Tibial artery (tissue), 4 donors: ENCODE measurements at regions not wholly inside any gene's neighbourhood (a gene's known extent, or its start where the extent isn't known, plus 50 kb on each side); places are given as distances from the start of the nearest gene placed in this dataset.

Source experiments
- DNase-seq, 2 donors: peaks; one replicate each; pipeline ENCODE4 v3.0.0-alpha.2; 2019
- H3K27ac ChIP-seq, 2 donors: fragments of 200-600 bp; sonication (generic) in 1 of 2; 1 replicate in 1 of 2; 2 replicates in 1 of 2; pipeline ENCODE4 v1.5.1; 2018 to 2019; ENCODE audit warnings: mild to moderate bottlenecking in 1 of 2
- H3K27me3 ChIP-seq, 2 donors: fragments of 200-600 bp; sonication (generic) in 1 of 2; one replicate each; pipeline versions ENCODE4 v1.5.1 to v1.6.0; 2016 to 2019
- H3K36me3 ChIP-seq, 3 donors: fragments of 200-600 bp; sonication (generic) in 2 of 3; one replicate each; pipeline ENCODE4 v1.5.1; 2016 to 2019; ENCODE audit warnings: mild to moderate bottlenecking in 2 of 3
- H3K4me1 ChIP-seq, 4 donors: fragments of 200-600 bp; sonication (generic) in 2 of 4; 1 replicate in 3 of 4; 2 replicates in 1 of 4; pipeline ENCODE4 v1.5.1; 2016 to 2019
- H3K4me3 ChIP-seq, 2 donors: fragments of 200-600 bp; sonication (generic) in 1 of 2; 1 replicate in 1 of 2; 2 replicates in 1 of 2; pipeline ENCODE4 v1.5.1; 2018 to 2019; ENCODE audit warnings: mild to moderate bottlenecking in 2 of 2
- H3K9me3 ChIP-seq, 3 donors: fragments of 200-600 bp; sonication (generic) in 1 of 3; one replicate each; pipeline ENCODE4 v1.5.1; 2016 to 2019
- CTCF ChIP-seq, 2 experiments: fragments of 200-600 bp in 1 of 2; fragments of 450-650 bp in 1 of 2; IDR thresholded peaks; one replicate each; pipeline ENCODE4 v1.5.1; 2017 to 2019; ENCODE audit warnings: antibody characterized with exemption in 2 of 2, mild to moderate bottlenecking in 1 of 2, moderate library complexity in 1 of 2
- intact Hi-C: fragments of 100-400 bp; cut with DNase I; formaldehyde crosslinking; loops from one replicate; pipeline ENCODE4 v1.15.0; 2023; ENCODE audit warnings: low total_unique reads

- DNase-seq, result no peak
- Histone ChIP-seq H3K27ac (no peak overlapping the region), H3K4me1 (no peaks in the 10 kb centered on the region), H3K36me3 (no peaks in the 10 kb centered on the region), H3K9me3 (no peaks in the 10 kb centered on the region), H3K4me3 (no peak overlapping the region), H3K27me3 (peaks cover 0 to 9% of the 10 kb centered on the region in 2 donors)
- intact Hi-C loops, result no loop called here
- TF ChIP-seq CTCF (IDR thresholded peaks at IDR 0.05), result no peak
These were observed 117.9 kb downstream of the SLC30A10 start for GRCh38 chr1:219810451-219810850.

- intact Hi-C loops, result no loop called here
- H3K9me3 ChIP-seq, result no peaks in the 10 kb centered on the region
- peaks cover 0 to 9% of the 10 kb centered on the region in 2 donors for H3K27me3 ChIP-seq
- DNase-seq, result no peak
- H3K27ac ChIP-seq, result no peak overlapping the region
- no peak for TF ChIP-seq CTCF (IDR thresholded peaks at IDR 0.05)
- no peaks in the 10 kb centered on the region for H3K4me1 ChIP-seq
- no peaks in the 10 kb centered on the region for H3K36me3 ChIP-seq
- H3K4me3 ChIP-seq, result no peak overlapping the region
These were observed 119.6 kb downstream of the SLC30A10 start for GRCh38 chr1:219808790-219809189.

- no peak for TF ChIP-seq CTCF (IDR thresholded peaks at IDR 0.05)
- intact Hi-C loops, result no loop called here
These were observed 121.7 kb downstream of the SLC30A10 start for GRCh38 chr1:219806642-219807041.

GRCh38 chr1:219806020-219806419 lies 122.3 kb downstream of the SLC30A10 start:
- DNase-seq, result no peak
- H3K4me1 ChIP-seq, result no peaks in the 10 kb centered on the region
- no peaks in the 10 kb centered on the region for H3K36me3 ChIP-seq
- no peak overlapping the region for H3K4me3 ChIP-seq
- H3K9me3 ChIP-seq, result no peaks in the 10 kb centered on the region
- TF ChIP-seq CTCF (IDR thresholded peaks at IDR 0.05), result no peak
- peaks cover 0 to 6% of the 10 kb centered on the region in 2 donors for H3K27me3 ChIP-seq
- intact Hi-C loops, result no loop called here
- no peak overlapping the region for H3K27ac ChIP-seq

More at GRCh38 chr1:219806642-219807041, 121.7 kb downstream of the SLC30A10 start:
- H3K27ac ChIP-seq, result no peak overlapping the region
- no peaks in the 10 kb centered on the region for H3K9me3 ChIP-seq
- H3K27me3 ChIP-seq, result peaks cover 0 to 9% of the 10 kb centered on the region in 2 donors
- no peaks in the 10 kb centered on the region for H3K36me3 ChIP-seq
- H3K4me1 ChIP-seq, result no peaks in the 10 kb centered on the region
- H3K4me3 ChIP-seq, result no peak overlapping the region
- no peak for DNase-seq

GRCh38 chr1:219805191-219805590 lies 123.2 kb downstream of the SLC30A10 start:
- TF ChIP-seq CTCF (IDR thresholded peaks at IDR 0.05), result no peak
- intact Hi-C loops, result no loop called here
- no peaks in the 10 kb centered on the region for H3K36me3 ChIP-seq
- no peak overlapping the region for H3K4me3 ChIP-seq
- no peaks in the 10 kb centered on the region for H3K4me1 ChIP-seq
- no peak overlapping the region for H3K27ac ChIP-seq
- no peaks in the 10 kb centered on the region for H3K27me3 ChIP-seq
- H3K9me3 ChIP-seq, result no peaks in the 10 kb centered on the region
- no peak for DNase-seq
